Activated gamma-delta T cell treated with Interleukin-2 at 50 U/mL for 16 hours (primary cell): ENCODE measurements at regions not wholly inside any gene's neighbourhood (a gene's known extent, or its start where the extent isn't known, plus 50 kb on each side); places are given as distances from the start of the nearest gene placed in this dataset.
"Not testable (repeated sequence)": the region's sequence is repeated elsewhere in the genome, so short reads cannot be mapped to it uniquely, and the experiment has no call there.

ENCODE experiments used
- DNase-seq: peaks from one replicate; pipeline ENCODE4 v3.0.0-alpha.2; 2020

DNA sequence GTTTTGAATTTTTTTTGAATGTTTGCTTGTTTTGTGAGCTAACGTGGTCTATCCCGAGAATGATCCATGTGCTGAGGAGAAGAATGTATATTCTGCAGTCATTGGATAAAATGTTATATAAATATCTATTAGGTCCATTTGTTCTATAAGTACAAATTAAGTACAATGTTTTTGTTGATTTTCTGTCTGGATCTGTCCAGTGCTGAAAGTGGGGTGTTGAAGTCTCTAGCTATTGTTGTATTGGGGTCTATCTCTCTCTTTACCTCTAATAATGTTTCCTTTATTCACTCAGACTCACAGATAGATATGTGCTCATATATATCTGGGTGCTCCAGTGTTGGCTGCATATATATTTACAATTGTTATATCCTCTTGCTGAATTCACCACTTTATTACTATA is 144.8 kb upstream of the SETMAR start:
- no peak for DNase-seq

- no peak for DNase-seq
These were observed 141.1 kb upstream of the SETMAR start for GRCh38 chr3:4162096-4162495.

DNA sequence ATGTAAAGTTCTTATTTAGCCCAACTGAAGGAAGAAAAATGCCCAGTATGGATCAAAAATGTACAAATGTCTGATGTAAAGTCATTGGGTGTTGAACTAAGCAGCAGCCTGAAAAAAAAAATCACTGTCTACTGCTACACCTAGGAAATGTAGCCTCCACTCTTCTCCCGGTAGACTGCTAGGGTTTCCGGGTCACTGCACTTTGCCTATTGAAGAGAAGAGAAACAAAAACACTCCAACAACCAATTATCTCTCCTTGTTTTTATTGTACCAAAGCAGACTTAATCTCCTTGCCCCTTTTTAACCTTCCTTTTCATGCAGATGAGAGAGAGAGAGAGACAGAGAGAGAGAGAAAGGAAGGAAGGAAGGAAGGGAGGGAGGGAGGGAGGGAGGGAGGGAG is 140.2 kb upstream of the SETMAR start:
- DNase-seq = no peak

GRCh38 chr3:4166540-4166939 is 136.6 kb upstream of the SETMAR start:
- no peak for DNase-seq

DNA sequence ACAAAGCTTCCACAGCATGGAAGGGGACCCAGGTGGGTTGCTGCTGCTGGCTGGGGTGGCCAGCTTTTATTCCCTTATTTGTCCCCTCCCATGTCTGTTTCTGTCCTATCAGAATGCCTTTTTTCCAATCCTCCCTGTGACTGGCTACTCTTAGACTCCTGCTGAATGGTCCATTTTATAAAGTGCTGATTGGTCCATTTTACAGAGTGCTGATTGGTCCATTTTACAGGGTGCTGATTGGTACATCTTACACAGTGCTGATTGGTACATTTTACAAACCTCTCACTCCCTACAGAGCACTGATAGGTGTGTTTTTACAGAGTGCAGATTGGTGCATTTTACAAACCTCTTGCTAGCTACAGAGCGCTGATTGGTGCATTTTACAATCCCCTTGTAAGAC is 135.9 kb upstream of the SETMAR start:
- not testable (repeated sequence) for DNase-seq

DNA sequence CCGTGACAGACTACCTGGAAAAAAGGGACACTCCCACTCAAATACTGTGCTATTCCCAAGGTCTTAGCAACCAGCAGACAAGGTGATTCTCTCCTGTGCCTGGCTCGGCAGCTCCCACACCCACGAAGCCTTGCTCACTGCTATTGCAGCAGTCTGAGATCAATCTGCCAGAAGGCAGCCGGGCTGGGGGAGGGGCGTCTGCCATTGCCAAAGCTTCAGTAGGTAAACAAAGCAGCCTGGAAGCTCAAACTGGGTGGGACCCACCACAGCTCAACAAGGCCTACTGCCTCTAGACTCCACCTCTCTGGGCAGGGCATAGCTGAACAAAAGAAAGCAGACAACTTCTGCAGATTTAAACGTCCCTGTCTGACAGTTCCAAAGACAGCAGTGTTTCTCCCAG is 128.4 kb upstream of the SETMAR start:
- DNase-seq = no peak

DNA sequence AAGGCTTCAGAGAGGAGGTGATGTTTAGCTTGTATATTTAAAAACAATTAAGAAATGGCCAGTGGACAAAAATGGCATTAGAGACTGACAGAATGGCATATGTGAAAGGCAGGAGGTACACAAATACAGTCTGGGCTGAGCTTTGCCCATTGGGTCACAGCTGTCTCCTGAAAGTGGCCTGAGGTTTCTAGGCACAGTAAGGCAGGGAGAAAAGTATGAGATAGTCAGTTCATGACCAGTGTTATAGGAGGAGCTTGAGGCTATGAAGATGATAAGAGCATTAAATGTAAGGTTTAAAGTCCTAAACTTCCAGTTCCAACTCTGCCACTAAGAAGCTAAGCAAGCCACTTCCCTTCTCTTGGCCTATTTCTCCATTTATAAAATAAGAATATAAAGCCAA is 111.2 kb upstream of the SETMAR start:
- DNase-seq = no peak

DNA sequence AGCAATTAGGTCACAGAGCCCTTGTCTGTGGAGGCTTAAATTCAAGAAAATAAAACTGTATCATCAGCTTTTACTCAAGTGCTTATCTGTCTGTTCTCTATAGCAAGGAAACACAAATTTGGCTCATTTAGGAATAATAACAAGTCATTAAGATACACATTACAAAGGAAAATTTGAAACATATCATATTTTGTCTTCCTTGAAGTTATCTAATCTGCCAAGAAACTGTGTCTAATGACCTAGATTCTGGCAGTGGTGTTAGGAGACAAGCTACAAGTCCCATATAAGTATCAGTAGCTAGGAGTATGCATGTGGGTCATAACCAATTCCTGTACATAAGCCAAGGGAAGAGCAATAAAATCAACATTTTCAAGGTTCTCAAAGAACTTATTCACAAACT is 108.2 kb upstream of the SETMAR start:
- DNase-seq = no peak

- no peak for DNase-seq
These were observed 106.5 kb upstream of the SETMAR start for GRCh38 chr3:4196506-4197147.

GRCh38 chr3:4197670-4198069 is 105.5 kb upstream of the SETMAR start:
- DNase-seq = no peak

DNA sequence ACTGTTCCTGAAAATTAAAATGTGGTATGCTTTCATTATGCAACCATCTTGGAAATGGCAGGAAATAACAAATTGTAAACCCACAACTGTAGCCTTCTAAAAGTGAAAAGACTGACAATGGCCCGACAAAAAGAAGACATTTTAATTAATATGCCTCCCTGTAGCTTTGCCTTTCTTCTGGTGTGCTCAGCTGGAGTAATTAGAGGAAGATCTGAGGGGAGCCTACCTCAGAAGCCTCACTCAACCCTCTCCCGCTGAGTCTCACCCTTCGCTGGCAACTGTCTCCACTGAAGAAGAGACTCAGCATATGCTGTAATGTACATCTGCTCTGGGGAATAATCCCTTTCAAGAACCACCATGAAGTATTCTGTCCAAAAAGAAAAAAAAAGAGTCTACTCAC is 104.7 kb upstream of the SETMAR start:
- no peak for DNase-seq

- DNase-seq = not testable (repeated sequence)
These were observed 98.4 kb upstream of the SETMAR start for GRCh38 chr3:4204776-4205175.

GRCh38 chr3:4207672-4208071 is 95.5 kb upstream of the SETMAR start:
- DNase-seq = no peak

GRCh38 chr3:4208556-4208955 is 94.6 kb upstream of the SETMAR start:
- no peak for DNase-seq

DNA sequence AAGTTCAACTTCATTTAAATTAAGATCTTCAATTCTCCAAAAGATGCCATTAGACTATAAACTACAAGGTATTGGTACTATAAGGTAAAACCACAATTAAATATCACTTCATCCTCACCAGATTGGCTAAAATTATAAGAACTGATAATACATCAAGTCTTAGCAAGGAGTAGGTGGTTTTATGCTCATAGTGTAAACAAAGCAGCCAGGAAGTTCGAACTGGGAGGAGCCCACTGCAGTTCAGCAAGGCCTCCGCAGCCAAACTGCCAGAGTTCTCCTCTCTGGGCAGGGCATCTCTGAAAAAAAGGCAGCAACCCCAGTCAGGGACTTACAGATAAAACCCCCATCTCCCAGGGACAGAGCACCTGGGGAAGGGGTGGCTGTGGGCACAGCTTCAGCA is 91.6 kb upstream of the SETMAR start:
- DNase-seq = no peak

GRCh38 chr3:4213420-4213819 is 89.7 kb upstream of the SETMAR start:
- DNase-seq = not testable (repeated sequence)

DNA sequence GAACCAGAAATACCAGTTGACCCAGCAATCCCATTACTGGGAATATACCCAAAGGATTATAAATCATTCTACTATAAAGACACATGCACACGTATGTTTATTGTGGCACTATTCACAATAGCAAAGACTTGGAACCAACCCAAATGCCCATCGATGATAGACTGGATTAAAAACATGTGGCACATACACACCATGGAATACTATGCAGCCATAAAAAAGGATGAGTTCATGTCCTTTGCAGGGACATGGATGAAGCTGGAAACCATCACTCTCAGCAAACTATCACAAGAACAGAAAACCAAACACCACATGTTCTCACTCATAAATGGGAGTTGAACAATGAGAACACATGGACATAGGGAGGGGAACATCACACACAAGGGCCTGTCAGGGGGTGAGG is 86.2 kb upstream of the SETMAR start:
- DNase-seq = not testable (repeated sequence)

GRCh38 chr3:4218456-4219226 is 84.5 kb upstream of the SETMAR start:
- DNase-seq = no peak

GRCh38 chr3:4219227-4219568 is 84.0 kb upstream of the SETMAR start:
- no peak for DNase-seq

DNA sequence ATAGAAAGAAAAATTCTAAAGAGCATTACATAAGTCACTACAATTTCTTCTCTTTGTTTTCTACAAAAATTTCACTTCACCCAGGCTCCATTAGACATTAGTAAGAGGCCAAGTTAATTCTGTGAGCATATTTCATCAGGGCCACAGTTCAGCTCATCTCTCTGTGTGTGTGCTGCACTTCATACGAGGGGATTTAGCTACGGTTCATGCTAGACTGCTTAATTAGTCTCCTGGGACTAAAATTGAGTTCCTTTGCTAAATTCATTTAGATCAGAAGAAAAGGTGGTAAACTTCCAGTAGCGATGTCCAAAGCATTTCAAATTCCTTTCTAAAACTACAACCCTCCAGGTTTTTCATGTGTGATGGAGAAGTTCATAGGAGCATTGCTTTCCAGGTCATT is 83.1 kb upstream of the SETMAR start:
- DNase-seq = no peak

DNA sequence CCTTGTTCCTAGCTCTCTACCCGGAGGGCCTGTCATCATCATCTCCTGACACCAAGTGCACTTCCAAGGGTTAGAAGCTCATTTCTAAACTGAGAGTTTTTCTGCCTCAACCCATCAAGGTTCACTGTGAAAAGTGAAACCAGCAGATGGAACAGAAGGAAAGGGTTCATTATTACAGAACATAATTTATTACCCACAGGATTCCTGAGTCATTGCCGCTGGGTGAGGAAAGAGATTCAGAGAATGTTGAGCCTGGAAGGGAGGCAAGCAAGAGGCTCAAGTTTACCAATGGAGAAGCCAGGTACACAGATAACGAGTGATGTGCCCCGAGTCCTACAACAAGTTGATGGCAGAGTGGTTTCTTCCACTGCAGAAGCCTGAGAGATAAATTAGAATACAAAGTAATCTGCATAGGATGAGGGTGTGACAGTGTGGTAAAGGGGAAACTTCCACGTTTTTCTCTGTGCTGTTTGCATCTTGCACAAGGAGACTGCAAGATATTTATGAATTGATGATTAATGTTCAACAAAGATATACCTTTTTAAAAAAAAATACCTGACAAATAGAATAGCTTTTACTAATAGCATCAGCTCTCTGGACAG is 80.5 kb upstream of the SETMAR start:
- DNase-seq = no peak

DNA sequence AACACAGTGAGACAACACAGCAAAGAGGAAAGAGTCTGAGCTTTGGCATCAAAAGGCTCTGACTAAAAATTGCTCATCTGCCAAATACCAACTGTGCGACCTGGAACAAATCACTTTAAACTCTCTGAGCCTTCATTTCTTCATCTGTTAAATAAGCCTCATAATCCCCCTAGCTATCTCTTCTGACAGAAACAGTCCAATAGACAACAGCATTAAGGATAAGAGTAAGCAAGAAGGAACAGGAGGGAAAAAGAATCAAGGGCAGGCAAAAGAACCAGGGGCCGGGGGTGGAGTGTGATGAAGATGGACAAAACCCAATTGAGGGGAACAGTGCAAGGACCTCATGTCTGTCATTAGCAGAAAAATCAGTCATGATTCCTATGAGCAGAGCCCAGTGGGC is 79.4 kb upstream of the SETMAR start:
- DNase-seq = no peak

DNA sequence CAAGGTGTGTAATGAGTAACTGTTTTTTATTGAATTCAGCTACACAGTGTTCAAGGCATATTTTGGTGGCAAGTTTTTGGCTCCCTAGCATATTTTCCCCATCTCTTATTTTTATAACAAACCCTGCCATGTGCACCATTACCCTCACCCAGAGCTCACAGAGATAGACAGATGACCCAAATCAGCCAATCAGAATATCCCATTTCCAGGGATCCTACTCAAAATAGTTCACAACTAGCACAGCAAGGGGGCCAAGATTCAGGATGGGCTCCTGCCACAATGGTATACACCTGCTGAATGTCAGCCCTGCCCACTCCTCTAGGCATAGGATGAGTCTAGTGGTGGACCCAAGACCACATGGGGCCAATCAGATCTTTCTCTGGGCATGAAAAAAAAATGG is 78.8 kb upstream of the SETMAR start:
- DNase-seq = no peak

- DNase-seq = no peak
These were observed 78.1 kb upstream of the SETMAR start for GRCh38 chr3:4225005-4225471.
